Transverse colon (tissue), 4 donors: ENCODE measurements at regions not wholly inside any gene's neighbourhood (a gene's known extent, or its start where the extent isn't known, plus 50 kb on each side); places are given as distances from the start of the nearest gene placed in this dataset.

Experiments used
- DNase-seq: peaks from one replicate; pipeline ENCODE4 v3.0.0-alpha.2; 2019
- H3K27ac ChIP-seq, 4 donors: fragments of 200-600 bp; sonication (generic); 2 replicates each; pipeline ENCODE4 v1.5.1; 2016 to 2018; ENCODE audit warnings: inconsistent platforms in 4 of 4
- H3K27me3 ChIP-seq: fragments of 200-600 bp; sonication (generic); 2 replicates; pipeline ENCODE4 v1.5.1; 2017; ENCODE audit warnings: inconsistent platforms
- H3K36me3 ChIP-seq, 4 donors: fragments of 200-600 bp; sonication (generic); 2 replicates each; pipeline ENCODE4 v1.5.1; 2017 to 2019; ENCODE audit warnings: inconsistent platforms in 4 of 4
- H3K4me1 ChIP-seq, 4 donors: fragments of 200-600 bp; sonication (generic); 2 replicates each; pipeline ENCODE4 v1.5.1; 2017 to 2020; ENCODE audit warnings: inconsistent platforms in 4 of 4
- H3K4me3 ChIP-seq, 4 donors: fragments of 200-600 bp; sonication (generic); 1 replicate in 1 of 4; 2 replicates in 3 of 4; pipeline versions ENCODE4 v1.5.1 to v1.6.1; 2017 to 2019; ENCODE audit warnings: inconsistent platforms in 4 of 4
- H3K9me3 ChIP-seq, 2 donors: fragments of 200-600 bp; sonication (generic); 2 replicates each; pipeline ENCODE4 v1.5.1; 2017 to 2019; ENCODE audit warnings: inconsistent platforms in 2 of 2
- EP300 ChIP-seq: sonication (generic); formaldehyde crosslinking; IDR thresholded peaks from one replicate; pipeline ENCODE4 v1.6.1; 2017; ENCODE audit warnings: antibody characterized with exemption, low read depth
- POLR2A ChIP-seq: fragments of 450-650 bp; IDR thresholded peaks from one replicate; pipeline ENCODE4 v1.6.1; 2016; ENCODE audit warnings: antibody characterized with exemption, mild to moderate bottlenecking, moderate library complexity
- POLR2AphosphoS5 ChIP-seq, 3 donors: sonication (generic); formaldehyde crosslinking; IDR thresholded peaks; one replicate each; pipeline ENCODE4 v1.6.1; 2016; ENCODE audit warnings: antibody characterized with exemption in 3 of 3
- WGBS, 2 donors: methylation state at CpG; one replicate each; pipeline ENCODE4 v1.1.5; 2018; ENCODE audit warnings: low coverage in 1 of 2; 5-methylcytosine and 5-hydroxymethylcytosine counted together
- in situ Hi-C, 4 donors: fragments of 200-750 bp; cut with MboI; loops; one replicate each; pipeline versions ENCODE4 v1.15.0 to v1.15.1; 2017; ENCODE audit warnings: low sequenced_read_pairs in 3 of 4, low pct_ligation_motif_present in 1 of 4, low pct_unique_long_range_greater_than_20kb in 1 of 4
- intact Hi-C: fragments of 100-400 bp; cut with DNase I; formaldehyde crosslinking; loops from one replicate; pipeline ENCODE4 v1.15.1; 2023; ENCODE audit warnings: low total_unique reads
- TF ChIP-seq, protein P1 (sequence below), 5 experiments: fragments of 200-600 bp in 3 of 5; fragments of 450-650 bp in 2 of 5; sonication (generic) in 3 of 5; IDR thresholded peaks; 1 replicate in 2 of 5; 2 replicates in 3 of 5; pipeline ENCODE4 v1.5.1; 2016 to 2017; ENCODE audit warnings: antibody characterized with exemption in 5 of 5, inconsistent platforms in 3 of 5, mild to moderate bottlenecking in 2 of 5, moderate library complexity in 1 of 5

GRCh38 chr5:18403141-18403540, 768.9 kb downstream of the TAF11L14 start:
- H3K27ac ChIP-seq: no peak overlapping the region
- DNase-seq: no peak
- H3K4me3 ChIP-seq: no peak overlapping the region
- WGBS, 2 donors: 37 to 50% methylated on average over 1 of the region's 1 CpG
- H3K27me3 ChIP-seq: no peaks in the 10 kb centered on the region
- TF ChIP-seq POLR2A: no peak
- no peak for TF ChIP-seq POLR2AphosphoS5 (IDR thresholded peaks at IDR 0.05)
- no peak for TF ChIP-seq EP300
- TF ChIP-seq, protein P1, sequence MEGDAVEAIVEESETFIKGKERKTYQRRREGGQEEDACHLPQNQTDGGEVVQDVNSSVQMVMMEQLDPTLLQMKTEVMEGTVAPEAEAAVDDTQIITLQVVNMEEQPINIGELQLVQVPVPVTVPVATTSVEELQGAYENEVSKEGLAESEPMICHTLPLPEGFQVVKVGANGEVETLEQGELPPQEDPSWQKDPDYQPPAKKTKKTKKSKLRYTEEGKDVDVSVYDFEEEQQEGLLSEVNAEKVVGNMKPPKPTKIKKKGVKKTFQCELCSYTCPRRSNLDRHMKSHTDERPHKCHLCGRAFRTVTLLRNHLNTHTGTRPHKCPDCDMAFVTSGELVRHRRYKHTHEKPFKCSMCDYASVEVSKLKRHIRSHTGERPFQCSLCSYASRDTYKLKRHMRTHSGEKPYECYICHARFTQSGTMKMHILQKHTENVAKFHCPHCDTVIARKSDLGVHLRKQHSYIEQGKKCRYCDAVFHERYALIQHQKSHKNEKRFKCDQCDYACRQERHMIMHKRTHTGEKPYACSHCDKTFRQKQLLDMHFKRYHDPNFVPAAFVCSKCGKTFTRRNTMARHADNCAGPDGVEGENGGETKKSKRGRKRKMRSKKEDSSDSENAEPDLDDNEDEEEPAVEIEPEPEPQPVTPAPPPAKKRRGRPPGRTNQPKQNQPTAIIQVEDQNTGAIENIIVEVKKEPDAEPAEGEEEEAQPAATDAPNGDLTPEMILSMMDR (IDR thresholded peaks at IDR 0.05): no peak
- intact Hi-C loops (no loop called here), in situ Hi-C loops (no loop called here)
- H3K36me3 ChIP-seq: no peaks in the 10 kb centered on the region
- H3K4me1 ChIP-seq: peaks cover 0 to 2% (median 0%) of the 10 kb centered on the region in 4 donors
- H3K9me3 ChIP-seq: no peaks in the 10 kb centered on the region

DNA sequence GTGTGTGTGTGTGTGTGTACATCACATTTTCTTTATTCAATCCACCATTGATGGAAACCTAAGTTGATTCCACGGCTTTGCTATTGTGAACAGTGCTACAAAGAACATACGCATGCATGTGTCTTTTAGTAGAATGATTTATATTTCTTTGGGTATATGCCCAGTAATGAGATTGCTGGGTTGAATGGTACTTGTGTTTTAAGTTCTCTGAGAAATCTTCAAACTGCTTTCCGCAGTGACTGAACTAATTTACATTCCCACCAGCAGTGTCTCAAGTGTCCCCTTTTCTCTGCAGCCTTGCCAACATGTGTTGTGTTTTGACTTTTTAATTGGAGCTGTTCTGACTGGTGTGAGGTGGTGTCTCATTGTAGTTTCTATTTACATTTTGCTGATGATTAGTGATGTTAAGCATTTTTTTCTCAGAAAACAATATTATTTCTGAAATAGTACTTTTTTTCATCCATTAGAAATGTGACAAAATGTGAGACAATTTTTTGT, 769.7 kb downstream of the TAF11L14 start:
- Histone ChIP-seq H3K36me3 (no peaks in the 10 kb centered on the region), H3K27ac (no peak overlapping the region), H3K27me3 (no peaks in the 10 kb centered on the region), H3K4me3 (no peak overlapping the region), H3K4me1 (no peaks in the 10 kb centered on the region), H3K9me3 (no peaks in the 10 kb centered on the region)
- TF ChIP-seq, protein P1 (IDR thresholded peaks at IDR 0.05): no peak
- TF ChIP-seq POLR2A: no peak
- TF ChIP-seq EP300: no peak
- no peak for TF ChIP-seq POLR2AphosphoS5 (IDR thresholded peaks at IDR 0.05)
- WGBS, 2 donors: 59 to 81% methylated on average over 3 of the region's 3 CpGs
- DNase-seq: no peak
- in situ Hi-C loops (no loop called here), intact Hi-C loops (no loop called here)

DNA sequence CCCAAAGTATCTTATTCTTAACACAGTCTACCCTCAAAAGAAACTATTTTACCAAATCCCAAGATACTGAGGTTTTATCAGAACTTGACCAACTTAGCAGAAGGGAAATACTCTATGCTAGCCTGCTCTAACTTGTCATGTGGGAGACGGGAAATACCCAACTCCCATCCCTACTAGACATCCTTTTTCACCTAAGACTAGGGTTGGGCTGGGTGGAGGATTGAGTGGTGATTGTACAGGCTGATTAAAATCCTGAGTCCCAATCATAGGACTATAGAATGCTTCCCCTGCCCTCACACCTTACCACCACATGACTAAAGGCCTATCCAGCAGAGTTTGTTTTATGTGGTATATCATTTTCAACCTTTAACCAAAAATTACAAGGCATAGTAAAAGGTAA, 786.5 kb downstream of the TAF11L14 start:
- Histone ChIP-seq H3K27ac (no peak overlapping the region), H3K36me3 (no peaks in the 10 kb centered on the region), H3K9me3 (no peaks in the 10 kb centered on the region), H3K27me3 (no peaks in the 10 kb centered on the region), H3K4me1 (no peaks in the 10 kb centered on the region), H3K4me3 (no peak overlapping the region)
- in situ Hi-C loops (no loop called here), intact Hi-C loops (loop anchor here (2.0 kb wide), 1 partner anchor 34 kb away; no protein-coding TSS in a partner anchor)
- WGBS, 2 donors: 67 to 80% methylated on average over 1 of the region's 1 CpG
- TF ChIP-seq, protein P1 (IDR thresholded peaks at IDR 0.05): no peak
- TF ChIP-seq EP300: no peak
- no peak for TF ChIP-seq POLR2AphosphoS5 (IDR thresholded peaks at IDR 0.05)
- DNase-seq: no peak

DNA sequence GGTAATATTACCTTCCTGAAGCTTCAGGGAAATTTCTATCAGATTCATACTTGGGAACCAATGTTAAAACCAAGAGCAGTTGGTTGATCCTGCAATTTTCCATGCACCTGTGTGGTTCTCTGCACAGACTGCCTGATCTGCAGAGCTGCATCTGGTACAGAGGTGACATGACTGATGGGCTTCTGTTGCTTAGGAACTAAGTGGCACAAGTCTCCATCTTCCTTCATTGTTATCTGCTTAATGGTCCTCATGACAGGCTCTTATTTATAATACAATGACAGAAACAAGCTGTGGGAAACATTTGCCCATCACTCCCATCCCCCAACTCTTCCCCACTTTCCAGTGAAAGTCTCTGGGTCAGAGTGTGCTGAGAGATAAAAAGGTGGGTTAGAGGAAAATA, 799.1 kb downstream of the TAF11L14 start:
- Histone ChIP-seq H3K27me3 (no peaks in the 10 kb centered on the region), H3K9me3 (no peaks in the 10 kb centered on the region), H3K27ac (no peak overlapping the region), H3K4me3 (no peak overlapping the region), H3K36me3 (no peaks in the 10 kb centered on the region), H3K4me1 (no peaks in the 10 kb centered on the region)
- in situ Hi-C loops: no loop called here
- intact Hi-C loops: no loop called here
- TF ChIP-seq, protein P1 (IDR thresholded peaks at IDR 0.05): no peak
- TF ChIP-seq POLR2AphosphoS5 (IDR thresholded peaks at IDR 0.05) (no peak), POLR2A (no peak), EP300 (no peak)
- DNase-seq: no peak
